HFFc6 (cell line): ENCODE measurements at regions not wholly inside any gene's neighbourhood (a gene's known extent, or its start where the extent isn't known, plus 50 kb on each side); places are given as distances from the start of the nearest gene placed in this dataset.

Experiments used
- DNase-seq: peaks from one replicate; pipeline ENCODE4 v3.0.0-alpha.2; 2018
- H3K27ac Mint-ChIP-seq: 2 replicates; pipeline ENCODE4 v1.8.0; 2020; ENCODE audit warnings: mild to moderate bottlenecking, mixed read lengths
- H3K27me3 Mint-ChIP-seq: 2 replicates; pipeline ENCODE4 v1.8.0; 2021; ENCODE audit warnings: mild to moderate bottlenecking, moderate library complexity, mixed read lengths; ENCODE audit not compliant: insufficient read depth
- H3K36me3 Mint-ChIP-seq: 2 replicates; pipeline ENCODE4 v1.8.0; 2021; ENCODE audit warnings: low read depth, mixed read lengths
- H3K4me1 Mint-ChIP-seq: 2 replicates; pipeline ENCODE4 v1.8.0; 2020; ENCODE audit warnings: low read depth, mixed read lengths
- H3K4me3 Mint-ChIP-seq: 2 replicates; pipeline ENCODE4 v1.8.0; 2020; ENCODE audit warnings: mild to moderate bottlenecking, moderate library complexity, mixed read lengths
- H3K9me3 Mint-ChIP-seq: 2 replicates; pipeline ENCODE4 v1.8.0; 2020; ENCODE audit warnings: mild to moderate bottlenecking, mixed read lengths
- TF ChIP-seq, protein P1 (sequence below): fragments of 200-600 bp; sonication (generic); IDR thresholded peaks from 2 replicates; pipeline ENCODE4 v1.5.0; 2021; ENCODE audit warnings: antibody characterized with exemption, mild to moderate bottlenecking

DNA sequence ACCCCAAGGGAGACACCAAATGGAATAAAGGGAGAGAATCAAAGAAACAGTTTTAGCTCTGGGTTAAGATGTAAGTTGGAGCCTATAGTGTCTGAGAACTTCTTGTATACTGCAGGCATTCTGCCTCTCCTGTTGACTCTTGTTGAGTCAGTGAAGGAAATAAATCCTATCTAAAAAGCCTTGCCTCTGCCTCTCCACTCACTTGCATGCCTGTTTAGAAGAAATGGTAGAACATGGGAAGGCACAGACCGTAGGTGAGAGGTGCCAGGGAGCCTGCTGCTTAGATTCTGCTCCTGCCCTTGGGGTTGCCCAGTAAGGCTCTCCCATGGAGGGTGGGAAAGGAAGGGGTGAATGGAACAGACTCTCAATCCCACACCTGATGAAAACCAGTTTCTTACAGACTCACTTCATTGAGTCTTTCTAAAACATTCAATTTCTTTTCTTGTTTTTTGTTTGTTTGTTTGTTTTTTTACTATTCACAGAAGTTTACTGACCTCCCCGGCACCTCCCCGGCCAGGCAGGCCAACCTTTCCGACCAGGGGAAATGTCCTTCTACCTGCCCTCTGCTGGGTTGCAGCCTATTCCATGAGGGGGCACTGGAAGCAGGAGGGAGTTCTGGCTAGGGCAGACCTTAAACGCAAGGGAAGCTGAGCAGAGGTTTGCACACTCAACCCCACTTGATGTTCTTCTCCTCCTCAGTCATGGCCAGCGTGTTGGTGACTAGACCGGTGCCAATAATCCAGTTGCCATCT is 211.7 kb upstream of the WSB1 start:
- H3K36me3 Mint-ChIP-seq, result no peaks in the 10 kb centered on the region
- no peak overlapping the region for H3K27ac Mint-ChIP-seq
- H3K9me3 Mint-ChIP-seq, result peaks cover 12% of the 10 kb centered on the region; the same call in 1 of the 2 replicates
- H3K4me3 Mint-ChIP-seq, result no peak overlapping the region
- no peaks in the 10 kb centered on the region for H3K27me3 Mint-ChIP-seq
- H3K4me1 Mint-ChIP-seq, result no peaks in the 10 kb centered on the region
- TF ChIP-seq, protein P1, sequence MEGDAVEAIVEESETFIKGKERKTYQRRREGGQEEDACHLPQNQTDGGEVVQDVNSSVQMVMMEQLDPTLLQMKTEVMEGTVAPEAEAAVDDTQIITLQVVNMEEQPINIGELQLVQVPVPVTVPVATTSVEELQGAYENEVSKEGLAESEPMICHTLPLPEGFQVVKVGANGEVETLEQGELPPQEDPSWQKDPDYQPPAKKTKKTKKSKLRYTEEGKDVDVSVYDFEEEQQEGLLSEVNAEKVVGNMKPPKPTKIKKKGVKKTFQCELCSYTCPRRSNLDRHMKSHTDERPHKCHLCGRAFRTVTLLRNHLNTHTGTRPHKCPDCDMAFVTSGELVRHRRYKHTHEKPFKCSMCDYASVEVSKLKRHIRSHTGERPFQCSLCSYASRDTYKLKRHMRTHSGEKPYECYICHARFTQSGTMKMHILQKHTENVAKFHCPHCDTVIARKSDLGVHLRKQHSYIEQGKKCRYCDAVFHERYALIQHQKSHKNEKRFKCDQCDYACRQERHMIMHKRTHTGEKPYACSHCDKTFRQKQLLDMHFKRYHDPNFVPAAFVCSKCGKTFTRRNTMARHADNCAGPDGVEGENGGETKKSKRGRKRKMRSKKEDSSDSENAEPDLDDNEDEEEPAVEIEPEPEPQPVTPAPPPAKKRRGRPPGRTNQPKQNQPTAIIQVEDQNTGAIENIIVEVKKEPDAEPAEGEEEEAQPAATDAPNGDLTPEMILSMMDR, result no peak
- no peak for DNase-seq

DNA sequence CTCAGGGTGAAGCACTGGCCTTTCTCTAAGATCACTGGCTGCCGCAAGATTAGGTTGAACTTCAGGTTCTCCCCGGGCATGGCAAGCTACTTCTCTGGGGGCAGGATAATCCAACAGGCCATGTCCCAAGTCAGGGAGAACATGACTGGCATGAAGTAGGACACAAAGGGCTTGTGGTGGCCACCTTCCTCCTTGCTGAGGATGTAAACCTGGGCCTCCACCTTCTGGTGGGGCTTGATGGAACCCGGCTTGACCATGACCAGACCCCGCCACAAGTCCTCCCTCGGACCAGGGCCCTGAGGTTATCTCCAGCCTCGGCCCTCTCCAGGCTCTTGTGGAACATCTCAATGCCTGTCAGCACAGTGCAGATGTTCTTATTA is 211.1 kb upstream of the WSB1 start:
- Mint-ChIP-seq H3K4me1 (no peaks in the 10 kb centered on the region), H3K27ac (no peak overlapping the region), H3K4me3 (no peak overlapping the region), H3K27me3 (no peaks in the 10 kb centered on the region), H3K9me3 (peaks cover 12% of the 10 kb centered on the region; the same call in 1 of the 2 replicates), H3K36me3 (no peaks in the 10 kb centered on the region)
- DNase-seq, result no peak
- TF ChIP-seq, protein P1, result no peak

DNA sequence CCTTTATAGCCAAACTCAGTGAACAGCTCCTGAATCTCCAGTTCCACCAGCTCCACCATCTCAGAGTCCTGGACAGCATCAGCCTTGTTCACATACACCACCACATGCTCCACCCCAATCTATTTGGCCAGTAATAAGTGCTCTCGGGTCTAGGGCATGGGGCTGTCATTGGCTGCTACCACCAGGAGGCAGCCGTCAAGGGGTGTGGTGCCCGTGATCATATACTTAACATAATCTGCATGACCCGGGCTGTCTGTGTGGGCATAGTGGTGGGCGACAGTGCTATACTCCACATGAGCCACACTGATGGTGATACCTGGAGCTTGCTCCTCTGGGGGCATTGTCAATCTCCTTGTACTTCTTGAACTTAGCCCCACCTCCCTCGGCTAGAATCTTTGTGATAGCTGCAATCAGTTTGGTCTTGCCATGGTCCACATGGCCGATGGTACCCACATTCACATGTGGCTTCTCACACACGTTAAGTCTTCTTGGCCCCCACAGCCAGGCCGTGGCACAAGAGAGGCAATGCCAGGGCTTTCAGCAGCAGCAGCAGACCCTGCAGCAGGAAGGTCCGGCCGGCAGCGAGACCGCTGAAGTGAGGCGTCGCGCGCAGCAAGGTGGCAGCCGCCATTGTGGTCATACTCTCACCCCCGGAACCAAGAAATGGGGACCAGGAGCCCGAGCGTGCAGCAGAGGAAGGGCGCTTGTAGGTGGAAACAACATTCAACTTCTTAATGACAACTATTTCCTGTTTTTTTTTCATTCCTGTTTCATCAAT is 210.3 kb upstream of the WSB1 start:
- Mint-ChIP-seq H3K27me3 (no peaks in the 10 kb centered on the region; the same call in 1 of the 2 replicates), H3K4me1 (no peaks in the 10 kb centered on the region), H3K9me3 (peaks cover 12% of the 10 kb centered on the region; the same call in 1 of the 2 replicates), H3K27ac (no peak overlapping the region), H3K36me3 (no peaks in the 10 kb centered on the region), H3K4me3 (no peak overlapping the region)
- TF ChIP-seq, protein P1, result no peak
- DNase-seq, result no peak

DNA sequence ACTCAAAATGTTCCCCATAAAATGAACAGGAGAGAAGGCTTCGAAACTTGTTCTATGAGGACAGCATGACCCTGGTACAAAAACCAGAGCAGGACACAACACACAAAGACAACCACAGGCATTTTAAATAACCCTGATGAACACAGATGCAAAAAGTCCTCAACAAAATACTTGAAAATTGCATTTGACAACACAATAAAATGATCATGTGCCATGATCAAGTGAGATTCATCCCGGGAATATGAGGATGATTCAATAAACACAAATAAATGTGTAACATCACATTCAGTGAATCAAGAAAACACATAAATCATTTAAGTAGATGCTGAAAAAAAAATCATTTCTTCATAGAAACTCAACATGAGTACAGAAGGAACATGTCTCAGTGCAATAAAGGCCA is 208.4 kb upstream of the WSB1 start:
- no peak for DNase-seq
- Mint-ChIP-seq H3K9me3 (peaks cover 24% of the 10 kb centered on the region), H3K27ac (no peak overlapping the region), H3K27me3 (no peaks in the 10 kb centered on the region; the same call in 1 of the 2 replicates), H3K4me1 (no peaks in the 10 kb centered on the region), H3K4me3 (no peak overlapping the region), H3K36me3 (no peaks in the 10 kb centered on the region)
- TF ChIP-seq, protein P1, result no peak

DNA sequence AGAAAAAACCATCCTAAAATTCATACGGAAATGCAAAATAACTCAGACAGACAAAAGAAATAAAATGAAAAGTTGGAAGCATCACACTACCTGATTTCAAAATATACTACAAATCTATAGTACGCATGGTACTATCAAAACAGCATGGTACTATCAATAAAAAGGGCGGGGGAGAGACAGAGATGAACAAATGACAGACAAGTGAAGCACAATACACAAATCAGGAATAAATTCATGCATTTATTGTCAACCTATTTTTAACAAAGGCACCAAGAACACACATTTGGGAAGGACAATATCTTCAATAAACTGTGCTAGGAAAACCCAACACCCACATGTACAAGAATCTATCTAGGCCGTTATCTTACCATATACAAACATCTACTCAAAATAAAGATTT is 207.4 kb upstream of the WSB1 start:
- peaks cover 29% of the 10 kb centered on the region for H3K9me3 Mint-ChIP-seq
- H3K27me3 Mint-ChIP-seq, result no peaks in the 10 kb centered on the region; the same call in 1 of the 2 replicates
- H3K4me1 Mint-ChIP-seq, result no peaks in the 10 kb centered on the region
- H3K27ac Mint-ChIP-seq, result no peak overlapping the region
- TF ChIP-seq, protein P1, result no peak
- no peak overlapping the region for H3K4me3 Mint-ChIP-seq
- DNase-seq, result no peak
- no peaks in the 10 kb centered on the region for H3K36me3 Mint-ChIP-seq
